BJ (cell line): ENCODE measurements at regions not wholly inside any gene's neighbourhood (a gene's known extent, or its start where the extent isn't known, plus 50 kb on each side); places are given as distances from the start of the nearest gene placed in this dataset.

Source experiments
- CTCF ChIA-PET: fragments of 350-600 bp; formaldehyde crosslinking; extraction: SDS; loops from one replicate; lab custom pipeline; 2021; ENCODE audit warnings: antibody characterized with exemption, inconsistent platforms; lab: Yijun Ruan, JAX
- POLR2A ChIA-PET: fragments of 300-600 bp; sonication (Branson Sonifier 250); formaldehyde crosslinking; extraction: SDS; loops from one replicate; lab custom pipeline; 2021; ENCODE audit warnings: antibody characterized with exemption; lab: Charles Lee
- DNase-seq: peaks from one replicate; pipeline ENCODE4 v3.0.0-alpha.2; 2011; ENCODE audit warnings: low read depth
- H3K27me3 ChIP-seq: 2 replicates; pipeline ENCODE4 v1.6.0; 2011; ENCODE audit warnings: low read length; ENCODE audit not compliant: control insufficient read depth, insufficient read depth
- H3K36me3 ChIP-seq: 2 replicates; pipeline ENCODE4 v1.5.1; 2011; ENCODE audit warnings: low read length; ENCODE audit not compliant: control insufficient read depth, insufficient read depth
- H3K4me3 ChIP-seq: 2 replicates; pipeline ENCODE4 v1.5.1; 2011; ENCODE audit warnings: low read depth, mild to moderate bottlenecking, control low read depth, low read length
- TF ChIP-seq, protein P1 (sequence below): IDR thresholded peaks from 2 replicates; pipeline ENCODE4 v1.5.1; 2011; ENCODE audit warnings: low read depth, mild to moderate bottlenecking, control low read depth, inconsistent platforms, low read length, moderate library complexity; ENCODE audit not compliant: insufficient read depth

DNA sequence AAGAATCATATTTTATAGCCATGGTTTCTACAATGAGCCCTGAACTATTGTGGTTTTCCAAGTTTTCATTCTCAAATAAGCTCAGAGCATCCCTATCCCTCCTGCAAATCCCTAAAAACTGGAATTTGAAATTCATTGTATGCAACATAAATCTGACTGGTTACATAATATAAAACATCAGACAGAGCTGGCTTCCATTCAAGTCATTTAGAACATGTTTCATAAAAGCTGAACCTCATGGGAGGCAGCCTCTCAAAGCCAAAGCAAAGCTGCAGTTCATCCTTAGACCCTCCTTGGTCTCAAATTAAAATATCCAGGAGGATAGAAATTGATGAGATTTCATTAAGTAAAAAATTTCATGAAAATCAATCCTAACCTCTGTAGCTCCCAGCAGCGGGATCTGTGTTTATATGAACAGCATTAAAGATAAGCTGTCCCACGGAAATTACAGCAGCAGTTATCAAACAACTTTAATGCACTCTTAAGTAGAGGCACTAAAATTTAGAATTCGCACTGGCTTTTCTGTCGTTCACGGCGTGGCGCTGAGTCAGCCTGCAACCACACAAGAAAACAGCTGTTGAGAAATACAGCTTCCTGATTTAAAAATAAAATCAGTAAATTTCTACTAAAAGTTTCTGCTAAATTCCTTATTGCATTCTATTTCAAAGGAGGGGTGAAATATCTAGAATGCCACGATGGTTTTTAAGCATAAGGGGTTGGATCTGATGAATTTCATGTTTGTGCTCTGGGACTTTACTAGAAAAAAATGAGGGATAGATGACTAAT, 99.9 kb upstream of the TIAM1 start:
- ChIA-PET CTCF (no interaction called here), POLR2A (no interaction called here)
- H3K27me3 ChIP-seq = no peaks in the 10 kb centered on the region
- DNase-seq = no peak
- TF ChIP-seq, protein P1, sequence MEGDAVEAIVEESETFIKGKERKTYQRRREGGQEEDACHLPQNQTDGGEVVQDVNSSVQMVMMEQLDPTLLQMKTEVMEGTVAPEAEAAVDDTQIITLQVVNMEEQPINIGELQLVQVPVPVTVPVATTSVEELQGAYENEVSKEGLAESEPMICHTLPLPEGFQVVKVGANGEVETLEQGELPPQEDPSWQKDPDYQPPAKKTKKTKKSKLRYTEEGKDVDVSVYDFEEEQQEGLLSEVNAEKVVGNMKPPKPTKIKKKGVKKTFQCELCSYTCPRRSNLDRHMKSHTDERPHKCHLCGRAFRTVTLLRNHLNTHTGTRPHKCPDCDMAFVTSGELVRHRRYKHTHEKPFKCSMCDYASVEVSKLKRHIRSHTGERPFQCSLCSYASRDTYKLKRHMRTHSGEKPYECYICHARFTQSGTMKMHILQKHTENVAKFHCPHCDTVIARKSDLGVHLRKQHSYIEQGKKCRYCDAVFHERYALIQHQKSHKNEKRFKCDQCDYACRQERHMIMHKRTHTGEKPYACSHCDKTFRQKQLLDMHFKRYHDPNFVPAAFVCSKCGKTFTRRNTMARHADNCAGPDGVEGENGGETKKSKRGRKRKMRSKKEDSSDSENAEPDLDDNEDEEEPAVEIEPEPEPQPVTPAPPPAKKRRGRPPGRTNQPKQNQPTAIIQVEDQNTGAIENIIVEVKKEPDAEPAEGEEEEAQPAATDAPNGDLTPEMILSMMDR = no peak
- H3K36me3 ChIP-seq = no peaks in the 10 kb centered on the region
- no peak overlapping the region for H3K4me3 ChIP-seq

DNA sequence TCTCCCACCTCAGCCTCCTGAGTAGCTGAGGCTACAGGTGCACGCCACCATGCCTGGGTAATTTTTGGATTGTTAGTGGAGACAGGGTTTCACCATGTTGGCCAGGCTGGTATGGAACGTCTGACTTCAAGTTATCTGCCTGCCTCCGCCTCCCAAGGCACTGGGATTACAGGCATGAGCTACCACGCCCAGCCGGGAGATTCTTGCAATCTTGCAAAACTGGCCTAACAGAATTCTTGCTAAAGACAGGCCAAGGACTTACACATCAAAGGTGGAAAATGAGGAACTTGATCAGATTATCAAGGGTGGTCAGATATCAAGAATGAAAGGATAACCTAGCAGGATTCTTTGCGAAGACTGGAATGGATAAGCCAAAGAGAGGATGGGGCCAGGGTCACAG, 98.3 kb upstream of the TIAM1 start:
- TF ChIP-seq, protein P1 = no peak
- ChIA-PET POLR2A (no interaction called here), CTCF (no interaction called here)
- H3K27me3 ChIP-seq = no peaks in the 10 kb centered on the region
- H3K4me3 ChIP-seq = no peak overlapping the region
- no peak for DNase-seq
- H3K36me3 ChIP-seq = no peaks in the 10 kb centered on the region

DNA sequence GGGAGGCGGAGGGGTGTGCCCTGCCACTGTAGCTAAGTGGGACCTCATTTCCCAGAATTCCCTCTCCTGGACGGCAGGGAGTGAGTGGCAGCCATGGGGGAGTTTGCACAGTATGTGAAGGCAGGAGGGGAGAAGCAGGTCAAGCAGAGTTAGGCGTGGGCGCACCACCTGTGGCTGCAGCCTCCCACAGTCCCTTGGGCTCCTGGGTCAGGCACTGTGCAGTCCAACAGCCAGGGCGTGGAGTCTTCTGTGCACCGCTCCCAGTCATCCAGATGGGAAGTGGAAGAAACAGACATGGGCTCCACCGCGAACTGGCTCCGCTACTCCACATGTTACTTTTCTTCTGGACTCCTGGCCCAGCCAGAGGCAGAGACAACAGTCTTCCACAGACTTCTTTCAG, 85.4 kb upstream of the TIAM1 start:
- no peak for DNase-seq
- no peaks in the 10 kb centered on the region for H3K36me3 ChIP-seq
- TF ChIP-seq, protein P1 = no peak
- POLR2A ChIA-PET = no interaction called here
- CTCF ChIA-PET = no interaction called here
- no peaks in the 10 kb centered on the region for H3K27me3 ChIP-seq
- no peak overlapping the region for H3K4me3 ChIP-seq

DNA sequence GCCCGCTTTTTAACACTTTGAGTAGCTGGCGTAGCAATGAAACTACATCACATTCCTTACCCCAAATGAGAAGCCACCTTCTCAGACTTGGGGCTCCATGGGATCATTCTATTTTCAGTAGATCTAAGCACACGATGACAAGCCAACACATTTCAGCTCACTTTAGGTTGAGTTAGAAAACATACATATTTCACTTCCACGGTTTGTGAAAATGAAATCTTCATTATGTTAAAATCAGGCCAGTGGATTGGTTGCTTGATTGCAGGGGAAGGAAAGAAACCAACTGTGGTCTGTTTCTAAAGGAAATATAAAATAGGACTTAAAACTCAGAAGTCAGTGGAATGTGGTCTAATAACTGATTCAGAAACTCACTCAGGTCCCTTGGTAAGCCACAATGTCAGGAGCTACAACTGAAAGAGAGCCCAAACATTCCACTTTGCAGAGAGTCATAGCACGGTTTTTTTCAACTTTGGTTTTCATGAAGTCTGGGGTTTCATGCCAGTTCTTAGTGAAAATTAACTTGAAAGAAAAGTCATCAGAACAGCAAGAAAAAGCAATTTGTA, 82.3 kb upstream of the TIAM1 start:
- no peaks in the 10 kb centered on the region for H3K27me3 ChIP-seq
- no peak overlapping the region for H3K4me3 ChIP-seq
- ChIA-PET POLR2A (no interaction called here), CTCF (no interaction called here)
- no peak for DNase-seq
- TF ChIP-seq, protein P1 = no peak
- no peaks in the 10 kb centered on the region for H3K36me3 ChIP-seq

DNA sequence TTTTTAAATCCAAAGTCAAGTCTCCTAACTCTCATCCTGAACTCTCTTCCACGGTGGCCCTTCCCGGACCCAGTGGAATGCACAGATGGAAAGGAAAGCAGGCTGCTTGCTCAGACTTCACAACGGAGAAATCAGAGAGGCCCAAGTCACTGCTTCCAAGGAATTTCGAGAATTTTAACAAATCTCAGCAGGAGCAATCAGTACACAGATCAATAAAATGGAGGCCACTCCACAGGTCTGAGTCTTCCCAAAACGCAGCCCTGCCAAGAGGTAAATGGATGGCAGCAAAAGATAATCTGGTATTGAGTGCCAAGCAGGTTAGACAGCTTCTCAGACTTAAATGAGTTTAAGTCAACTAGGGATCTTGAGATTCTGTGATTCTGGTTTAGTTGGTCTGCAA, 81.1 kb upstream of the TIAM1 start:
- POLR2A ChIA-PET = no interaction called here
- TF ChIP-seq, protein P1 = no peak

More for the DNA sequence above, 81.1 kb upstream of the TIAM1 start:
- CTCF ChIA-PET = interaction anchor here (0.7 kb wide), 1 partner anchor 12 kb away, joined by 3 read pairs; no protein-coding TSS in a partner anchor
- H3K36me3 ChIP-seq = no peaks in the 10 kb centered on the region
- H3K27me3 ChIP-seq = no peaks in the 10 kb centered on the region
- no peak overlapping the region for H3K4me3 ChIP-seq
- DNase-seq = no peak
